ENCODE measurements at regions not wholly inside any gene's neighbourhood (a gene's known extent, or its start where the extent isn't known, plus 50 kb on each side); places are given as distances from the start of the nearest gene placed in this dataset.

GRCh38 chr3:137294139-137294538 is 336.4 kb downstream of the IL20RB start:
- DNase-seq (no peak), ATAC-seq (ENCODE audit: insufficient read depth, low FRiP score) (no peak)
- TF ChIP-seq, protein P1, sequence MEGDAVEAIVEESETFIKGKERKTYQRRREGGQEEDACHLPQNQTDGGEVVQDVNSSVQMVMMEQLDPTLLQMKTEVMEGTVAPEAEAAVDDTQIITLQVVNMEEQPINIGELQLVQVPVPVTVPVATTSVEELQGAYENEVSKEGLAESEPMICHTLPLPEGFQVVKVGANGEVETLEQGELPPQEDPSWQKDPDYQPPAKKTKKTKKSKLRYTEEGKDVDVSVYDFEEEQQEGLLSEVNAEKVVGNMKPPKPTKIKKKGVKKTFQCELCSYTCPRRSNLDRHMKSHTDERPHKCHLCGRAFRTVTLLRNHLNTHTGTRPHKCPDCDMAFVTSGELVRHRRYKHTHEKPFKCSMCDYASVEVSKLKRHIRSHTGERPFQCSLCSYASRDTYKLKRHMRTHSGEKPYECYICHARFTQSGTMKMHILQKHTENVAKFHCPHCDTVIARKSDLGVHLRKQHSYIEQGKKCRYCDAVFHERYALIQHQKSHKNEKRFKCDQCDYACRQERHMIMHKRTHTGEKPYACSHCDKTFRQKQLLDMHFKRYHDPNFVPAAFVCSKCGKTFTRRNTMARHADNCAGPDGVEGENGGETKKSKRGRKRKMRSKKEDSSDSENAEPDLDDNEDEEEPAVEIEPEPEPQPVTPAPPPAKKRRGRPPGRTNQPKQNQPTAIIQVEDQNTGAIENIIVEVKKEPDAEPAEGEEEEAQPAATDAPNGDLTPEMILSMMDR (IDR thresholded peaks at IDR 0.05; ENCODE audit: control extremely low read depth, extremely low read depth) = no peak
- no peaks in the 10 kb centered on the region for H3K9me3 ChIP-seq (ENCODE audit: control insufficient read depth in 4 of 4, insufficient read depth in 3 of 4, low read length in 3 of 4)
- H3K4me3 ChIP-seq = no peak overlapping the region
- H3K27me3 ChIP-seq (ENCODE audit: control insufficient read depth in 3 of 3, insufficient read depth in 3 of 3, low read length in 2 of 3) = no peaks in the 10 kb centered on the region
- H3K4me1 ChIP-seq (ENCODE audit: control insufficient read depth in 5 of 5, insufficient read depth in 5 of 5, low read length in 5 of 5) = no peaks in the 10 kb centered on the region
- 80 to 82% methylated on average over 5 of the region's 5 CpGs for WGBS, 2 donors
- H3K9ac ChIP-seq (ENCODE audit: insufficient read depth in 1 of 2, low read length in 2 of 2) = no peak overlapping the region
- no peak overlapping the region for H3K27ac ChIP-seq (ENCODE audit: low read depth in 1 of 2, low read length in 1 of 2)
- H3K36me3 ChIP-seq (ENCODE audit: control insufficient read depth in 4 of 4, insufficient read depth in 4 of 4, low read length in 4 of 4) = no peaks in the 10 kb centered on the region

GRCh38 chr3:137294839-137295238 is 337.1 kb downstream of the IL20RB start:
- H3K27ac ChIP-seq (ENCODE audit: low read depth in 1 of 2, low read length in 1 of 2) = no peak overlapping the region
- TF ChIP-seq, protein P1 (IDR thresholded peaks at IDR 0.05; ENCODE audit: control extremely low read depth, extremely low read depth) = no peak
- no peak for ATAC-seq (ENCODE audit: insufficient read depth, low FRiP score)
- H3K27me3 ChIP-seq (ENCODE audit: control insufficient read depth in 3 of 3, insufficient read depth in 3 of 3, low read length in 2 of 3) = no peaks in the 10 kb centered on the region
- H3K4me3 ChIP-seq = no peak overlapping the region
- WGBS, 2 donors = 53 to 59% methylated on average over 1 of the region's 1 CpG
- no peak for DNase-seq
- no peaks in the 10 kb centered on the region for H3K36me3 ChIP-seq (ENCODE audit: control insufficient read depth in 4 of 4, insufficient read depth in 4 of 4, low read length in 4 of 4)
- no peak overlapping the region for H3K9ac ChIP-seq (ENCODE audit: insufficient read depth in 1 of 2, low read length in 2 of 2)
- no peaks in the 10 kb centered on the region for H3K4me1 ChIP-seq (ENCODE audit: control insufficient read depth in 5 of 5, insufficient read depth in 5 of 5, low read length in 5 of 5)
- H3K9me3 ChIP-seq (ENCODE audit: control insufficient read depth in 4 of 4, insufficient read depth in 3 of 4, low read length in 3 of 4) = no peaks in the 10 kb centered on the region

DNA sequence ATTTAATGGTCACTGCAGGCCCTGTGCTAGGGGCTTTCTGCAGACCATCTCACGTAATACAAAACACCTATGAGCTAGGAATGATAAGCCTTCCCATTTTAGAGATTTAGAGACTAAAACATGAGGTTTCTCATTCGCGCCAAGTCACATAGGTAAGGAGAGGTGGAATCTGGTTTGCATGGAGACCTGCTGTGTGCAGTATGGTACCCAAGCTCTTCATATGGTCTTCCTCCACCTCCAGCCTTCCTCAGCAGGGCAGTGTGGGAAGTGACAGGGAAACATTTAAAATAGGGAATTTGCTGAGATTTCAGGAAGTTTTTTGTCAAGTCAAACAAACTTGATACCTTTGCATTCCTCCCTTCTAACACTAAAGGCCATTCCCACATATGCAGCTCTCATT is 337.6 kb downstream of the IL20RB start:
- no peaks in the 10 kb centered on the region for H3K4me1 ChIP-seq (ENCODE audit: control insufficient read depth in 5 of 5, insufficient read depth in 5 of 5, low read length in 5 of 5)
- WGBS, 2 donors = 85 to 90% methylated on average over 3 of the region's 3 CpGs
- no peaks in the 10 kb centered on the region for H3K36me3 ChIP-seq (ENCODE audit: control insufficient read depth in 4 of 4, insufficient read depth in 4 of 4, low read length in 4 of 4)
- no peak overlapping the region for H3K4me3 ChIP-seq
- TF ChIP-seq, protein P1 (IDR thresholded peaks at IDR 0.05; ENCODE audit: control extremely low read depth, extremely low read depth) = no peak
- H3K27me3 ChIP-seq (ENCODE audit: control insufficient read depth in 3 of 3, insufficient read depth in 3 of 3, low read length in 2 of 3) = no peaks in the 10 kb centered on the region
- H3K27ac ChIP-seq (ENCODE audit: low read depth in 1 of 2, low read length in 1 of 2) = no peak overlapping the region
- ATAC-seq (ENCODE audit: insufficient read depth, low FRiP score) (no peak), DNase-seq (no peak)
- no peaks in the 10 kb centered on the region for H3K9me3 ChIP-seq (ENCODE audit: control insufficient read depth in 4 of 4, insufficient read depth in 3 of 4, low read length in 3 of 4)
- H3K9ac ChIP-seq (ENCODE audit: insufficient read depth in 1 of 2, low read length in 2 of 2) = no peak overlapping the region

GRCh38 chr3:137296116-137296515 is 338.3 kb downstream of the IL20RB start:
- Histone ChIP-seq H3K36me3 (ENCODE audit: control insufficient read depth in 4 of 4, insufficient read depth in 4 of 4, low read length in 4 of 4) (no peaks in the 10 kb centered on the region), H3K9me3 (ENCODE audit: control insufficient read depth in 4 of 4, insufficient read depth in 3 of 4, low read length in 3 of 4) (no peaks in the 10 kb centered on the region), H3K27me3 (ENCODE audit: control insufficient read depth in 3 of 3, insufficient read depth in 3 of 3, low read length in 2 of 3) (no peaks in the 10 kb centered on the region), H3K4me3 (no peak overlapping the region), H3K9ac (ENCODE audit: insufficient read depth in 1 of 2, low read length in 2 of 2) (no peak overlapping the region), H3K27ac (ENCODE audit: low read depth in 1 of 2, low read length in 1 of 2) (no peak overlapping the region), H3K4me1 (ENCODE audit: control insufficient read depth in 5 of 5, insufficient read depth in 5 of 5, low read length in 5 of 5) (no peaks in the 10 kb centered on the region)
- 51 to 52% methylated on average over 2 of the region's 2 CpGs for whole genome bisulfite sequencing, 2 donors
- TF ChIP-seq, protein P1 (IDR thresholded peaks at IDR 0.05; ENCODE audit: control extremely low read depth, extremely low read depth) = no peak
- no peak for ATAC-seq (ENCODE audit: insufficient read depth, low FRiP score)
- no peak for DNase-seq

Measured in lung (tissue), 11 donors.